ENCODE measurements at regions not wholly inside any gene's neighbourhood (a gene's known extent, or its start where the extent isn't known, plus 50 kb on each side); places are given as distances from the start of the nearest gene placed in this dataset.
"Not testable (repeated sequence)": the region's sequence is repeated elsewhere in the genome, so short reads cannot be mapped to it uniquely, and the experiment has no call there.

DNA sequence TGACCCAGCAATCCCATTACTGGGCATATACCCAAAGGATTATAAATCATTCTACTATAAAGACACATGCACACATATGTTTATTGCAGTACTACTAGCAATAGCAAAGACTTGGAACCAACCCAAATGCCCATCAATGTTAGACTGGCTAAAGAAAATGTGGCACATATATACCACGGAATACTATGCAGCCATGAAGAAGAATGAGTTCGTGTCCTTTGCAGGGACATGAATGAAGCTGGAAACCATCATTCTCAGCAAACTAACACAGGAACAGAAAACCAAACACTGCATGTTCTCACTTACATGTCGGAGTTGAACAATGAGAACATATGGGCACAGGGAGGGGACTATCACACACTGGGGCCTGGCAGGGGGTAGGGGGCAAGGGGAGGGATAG, 183.0 kb downstream of the HACE1 start:
- DNase-seq, result not testable (repeated sequence)

DNA sequence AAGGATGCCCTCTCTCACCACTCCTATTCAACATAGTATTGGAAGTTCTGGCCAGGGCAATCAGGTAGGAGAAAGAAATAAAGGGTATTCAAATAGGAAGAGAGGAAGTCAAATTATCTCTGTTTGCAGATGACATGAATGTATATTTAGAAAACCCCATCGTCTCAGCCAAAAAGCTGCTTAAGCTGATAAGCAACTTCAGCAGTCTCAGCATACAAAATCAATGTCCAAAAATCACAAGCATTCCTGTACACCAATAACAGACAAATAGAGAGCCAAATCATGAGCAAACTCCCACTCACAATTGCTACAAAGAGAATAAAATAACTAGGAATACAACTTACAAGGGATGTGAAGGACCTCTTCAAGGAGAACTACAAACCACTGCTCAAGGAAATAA, 184.6 kb downstream of the HACE1 start:
- not testable (repeated sequence) for DNase-seq

DNA sequence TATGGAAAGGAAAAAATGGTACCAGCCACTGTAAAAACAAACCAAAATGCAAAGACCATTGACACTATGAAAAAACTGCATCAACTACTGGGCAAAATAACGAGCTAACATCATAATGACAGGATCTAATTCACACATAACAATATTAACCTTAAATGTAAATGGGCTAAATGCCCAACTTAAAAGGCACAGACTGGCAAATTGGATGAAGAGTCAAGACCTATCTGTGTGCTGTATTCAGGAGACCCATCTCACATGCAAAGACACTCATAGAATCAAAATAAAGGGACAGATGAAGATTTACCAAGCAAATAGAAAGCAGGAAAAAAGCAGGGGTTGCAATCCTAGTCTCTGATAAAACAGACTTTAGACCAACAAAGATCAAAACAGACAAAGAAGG, 186.6 kb downstream of the HACE1 start:
- DNase-seq, result not testable (repeated sequence)

DNA sequence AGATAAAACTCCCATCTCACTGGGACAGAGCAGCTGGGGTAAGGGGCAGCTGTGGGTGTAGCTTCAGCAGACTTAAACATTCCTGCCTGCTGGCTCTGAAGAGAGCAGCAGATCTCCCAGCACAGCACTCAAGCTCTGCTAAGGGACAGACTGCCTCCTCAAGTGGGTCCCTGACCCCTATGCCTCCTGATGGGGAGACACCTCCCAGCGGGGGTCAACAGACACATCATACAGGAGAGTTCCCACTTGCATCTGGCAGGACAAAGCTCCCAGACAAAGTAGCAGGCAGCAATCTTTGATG, 188.2 kb downstream of the HACE1 start:
- not testable (repeated sequence) for DNase-seq

DNA sequence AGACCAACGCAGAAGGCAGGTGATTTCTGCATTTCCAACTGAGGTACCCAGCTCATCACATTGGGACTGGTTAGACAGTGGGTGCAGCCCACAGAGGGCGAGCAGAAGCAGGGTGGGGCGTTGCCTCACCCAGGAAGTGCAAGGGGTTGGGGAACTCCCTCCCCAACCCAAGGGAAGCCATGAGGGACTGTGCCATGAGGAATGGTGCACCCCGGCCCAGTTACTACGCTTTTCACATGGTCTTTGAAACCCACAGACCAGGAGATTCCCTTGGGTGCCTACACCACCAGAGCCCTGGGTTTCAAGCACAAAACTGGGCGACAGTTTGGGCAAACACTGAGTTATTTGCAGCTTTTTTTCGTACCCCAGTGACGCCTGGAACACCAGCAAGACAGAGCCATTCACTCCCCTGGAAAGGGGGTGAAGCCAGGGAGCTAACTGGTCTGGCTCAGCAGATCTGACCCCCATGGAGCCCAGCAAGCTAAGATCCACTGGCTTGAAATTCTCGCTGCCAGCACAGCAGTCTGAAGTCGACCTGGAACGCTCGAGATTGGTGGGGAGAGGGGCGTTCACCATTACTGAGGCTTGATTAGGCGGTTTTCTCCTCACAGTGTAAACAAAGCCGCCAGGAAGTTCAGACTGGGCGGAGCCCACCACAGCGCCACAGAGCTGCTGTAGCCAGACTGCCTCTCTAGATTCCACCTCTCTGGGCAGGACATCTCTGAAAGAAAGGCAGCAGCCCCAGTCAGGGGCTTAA, 188.7 kb downstream of the HACE1 start:
- DNase-seq, result not testable (repeated sequence)

DNA sequence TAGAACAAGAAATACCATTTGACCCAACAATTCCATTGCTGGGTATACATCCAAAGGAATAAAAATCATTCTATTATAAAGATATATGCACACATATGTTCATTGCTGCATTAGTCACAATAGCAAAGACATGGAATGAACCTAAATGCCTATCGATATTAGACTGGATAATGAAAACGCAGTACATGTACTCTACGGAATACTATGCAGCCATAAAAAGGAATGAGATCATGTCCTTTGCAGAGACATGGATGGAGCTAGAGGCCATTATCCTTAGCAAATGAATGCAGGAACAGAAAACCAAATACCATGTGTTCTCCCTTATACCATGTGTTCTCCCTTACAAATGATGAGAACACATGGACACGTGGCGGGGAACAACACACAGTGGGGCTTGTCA, 190.2 kb downstream of the HACE1 start:
- DNase-seq, result no peak

DNA sequence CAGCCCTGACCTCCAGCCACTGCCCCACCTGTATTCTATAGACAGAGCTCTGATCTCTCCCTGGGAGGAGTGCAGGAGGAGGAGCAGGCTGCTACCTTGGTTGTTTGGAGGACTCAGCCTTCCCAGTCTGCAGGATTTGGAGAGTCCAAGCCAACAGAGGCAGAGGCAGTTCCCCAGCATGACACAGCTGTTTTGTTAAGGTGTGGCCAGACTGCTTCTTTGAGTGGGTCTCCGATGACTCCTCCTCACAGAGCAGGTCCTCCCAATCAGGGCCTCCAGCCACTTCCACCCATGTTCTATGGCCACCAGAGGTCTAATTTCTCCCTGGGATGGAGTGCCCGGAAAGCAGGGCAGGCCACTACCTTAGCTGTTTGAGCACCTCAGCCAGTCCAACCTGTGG, 203.5 kb downstream of the HACE1 start:
- no peak for DNase-seq

DNA sequence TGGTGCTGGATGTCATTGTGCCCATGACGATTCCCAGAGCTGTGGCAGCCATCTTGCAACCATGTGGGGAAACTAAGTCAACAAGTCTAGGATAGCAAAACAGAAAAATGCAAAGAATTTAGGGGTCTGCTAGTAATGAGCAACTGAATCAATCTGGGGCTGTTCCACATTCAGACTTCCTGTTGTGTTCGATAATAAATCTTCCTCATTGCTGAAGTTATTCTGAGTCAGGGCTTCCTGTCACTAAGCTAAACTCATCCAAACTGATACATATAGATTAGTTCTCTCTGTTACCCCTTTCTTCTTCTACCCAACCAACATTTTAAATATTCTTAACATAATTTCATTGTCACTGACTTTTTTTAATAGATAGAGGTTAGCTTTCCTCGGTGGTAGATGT, 205.9 kb downstream of the HACE1 start:
- no peak for DNase-seq

DNA sequence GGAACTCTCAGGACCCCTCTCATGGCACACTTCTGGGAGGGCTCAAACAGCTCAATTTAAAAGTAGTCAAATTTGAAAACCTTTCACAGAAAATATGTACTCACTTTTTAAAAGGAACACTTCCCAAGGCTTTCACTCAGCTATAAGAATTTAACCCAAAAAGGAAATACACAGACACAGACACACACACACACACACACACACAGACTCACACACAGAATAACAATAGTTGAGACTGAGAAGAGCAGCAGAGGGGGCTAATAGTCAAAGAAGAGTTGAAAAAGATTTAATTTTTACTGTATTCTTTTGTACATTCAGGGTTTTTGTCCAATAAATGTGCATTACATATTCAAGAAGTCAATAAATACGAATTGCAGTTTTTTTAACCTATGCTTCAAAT, 211.4 kb downstream of the HACE1 start:
- no peak for DNase-seq

DNA sequence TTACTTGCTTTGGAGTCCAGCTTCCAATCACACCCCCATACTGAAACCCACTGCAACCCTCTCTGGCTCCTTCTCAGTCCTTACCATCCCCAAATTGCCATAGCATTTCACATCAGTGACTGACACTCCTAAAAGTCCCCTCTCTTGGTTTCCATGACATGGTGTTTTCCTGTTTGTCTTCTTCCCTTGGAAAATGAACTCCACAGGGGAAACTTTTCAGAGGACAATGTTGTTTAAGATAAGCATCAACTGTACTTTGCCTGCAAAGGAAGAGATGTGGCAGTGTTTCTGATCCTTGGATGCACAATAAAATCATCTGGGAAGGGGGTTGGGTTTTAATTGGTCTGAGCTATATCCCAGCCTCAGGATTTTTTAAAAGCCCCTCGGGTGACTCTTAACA, 214.9 kb downstream of the HACE1 start:
- no peak for DNase-seq

DNA sequence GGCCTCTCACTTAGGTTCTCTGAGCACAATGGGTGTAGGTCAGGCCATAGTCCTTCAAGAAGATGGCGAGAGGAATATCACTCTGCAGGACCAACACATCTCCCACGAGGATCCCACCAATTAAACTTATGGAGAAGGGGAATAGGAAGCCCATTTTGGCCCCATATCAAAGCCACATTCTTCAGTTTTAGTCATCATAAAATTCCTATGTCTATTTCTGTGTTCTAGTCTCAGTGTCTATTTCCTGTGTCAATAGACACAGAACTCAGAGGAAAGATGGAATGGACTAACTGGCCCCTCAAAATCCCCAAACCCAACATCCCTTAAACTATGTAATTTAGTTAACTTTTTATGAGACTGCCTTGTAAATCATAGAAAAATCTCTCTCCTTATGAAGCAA, 216.8 kb downstream of the HACE1 start:
- DNase-seq, result no peak

DNA sequence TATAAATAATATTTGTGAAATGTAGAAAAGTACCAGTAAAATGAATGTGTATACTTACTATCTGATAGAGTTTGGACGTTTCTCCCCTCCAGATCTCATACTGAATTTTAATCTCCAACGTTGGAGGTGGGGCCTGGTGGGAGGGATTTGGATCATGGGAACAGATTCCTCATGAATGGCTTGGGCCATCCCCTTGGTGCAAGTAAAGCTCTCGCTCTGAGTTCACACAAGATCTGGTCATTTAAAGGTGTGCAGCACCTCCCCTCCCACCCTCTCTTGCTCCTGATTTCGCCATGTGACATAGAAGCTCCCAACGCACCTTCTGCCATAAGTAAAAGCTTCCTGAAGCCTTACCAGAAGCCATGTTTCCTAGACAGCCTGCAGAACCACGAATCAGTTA, 219.0 kb downstream of the HACE1 start:
- no peak for DNase-seq

DNA sequence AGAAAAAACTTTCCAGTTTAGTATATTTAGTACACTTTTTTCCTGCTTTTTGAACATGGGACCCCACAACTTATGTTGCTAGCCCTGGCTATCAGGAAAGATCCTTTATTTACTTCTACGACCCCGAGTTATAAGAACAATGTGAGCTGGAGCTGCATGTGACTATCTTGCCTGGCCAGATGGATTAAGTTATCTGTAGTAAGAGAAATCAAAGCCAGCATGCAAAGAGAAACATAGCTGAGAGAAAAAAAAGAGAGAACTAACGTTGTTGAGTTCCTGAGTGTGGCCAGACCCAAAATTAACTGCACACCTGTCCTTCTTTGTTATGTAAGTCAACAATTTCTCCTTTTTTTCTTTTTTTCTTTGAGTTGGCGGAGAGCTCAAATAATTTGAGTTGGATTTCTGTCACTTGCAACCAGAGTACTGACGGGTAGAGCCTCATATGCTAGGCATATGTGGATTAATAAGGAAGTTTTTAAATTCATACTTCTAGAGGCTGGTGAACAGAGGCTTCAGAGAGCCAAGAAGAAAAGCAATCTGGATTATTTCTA, 219.5 kb downstream of the HACE1 start:
- no peak for DNase-seq

DNA sequence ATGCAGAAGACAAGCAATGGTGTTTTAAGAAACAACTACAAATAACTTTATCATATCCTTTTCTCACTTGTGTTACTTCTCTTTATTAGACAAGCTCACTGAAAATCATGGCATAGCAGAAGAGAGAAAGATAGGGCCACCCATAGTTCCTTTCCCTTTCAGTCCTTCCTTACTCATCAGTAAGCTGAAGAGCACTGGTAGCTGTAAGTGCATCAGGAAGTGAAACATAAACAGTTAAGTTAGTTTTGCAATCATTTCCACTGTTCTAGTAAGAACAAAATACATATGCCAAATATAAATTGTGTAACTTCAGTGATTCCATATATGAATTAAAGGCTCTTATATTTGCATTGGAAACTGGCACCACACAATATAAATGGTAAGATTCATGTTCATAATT, 220.1 kb downstream of the HACE1 start:
- DNase-seq, result no peak

DNA sequence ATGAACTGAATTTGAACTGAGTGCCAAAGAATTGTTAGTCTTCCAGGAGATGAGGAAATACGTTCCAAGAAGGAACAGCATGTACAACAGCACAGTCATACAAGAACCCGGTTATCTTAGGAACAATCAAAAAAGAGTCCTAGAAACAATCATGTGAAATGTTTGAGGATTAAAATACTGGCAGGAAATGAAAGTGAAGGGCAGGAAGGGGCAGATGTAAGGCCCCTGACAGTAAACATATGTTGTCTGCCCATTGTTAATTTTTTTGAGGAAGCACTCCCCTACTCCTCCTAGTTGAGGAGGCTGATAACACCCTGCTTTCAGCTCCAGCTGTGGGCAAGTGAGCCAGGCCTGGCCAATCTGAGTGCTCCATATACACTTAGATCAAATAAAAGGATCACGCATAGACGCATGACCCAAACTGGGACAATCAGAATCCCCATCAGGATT, 220.9 kb downstream of the HACE1 start:
- no peak for DNase-seq

DNA sequence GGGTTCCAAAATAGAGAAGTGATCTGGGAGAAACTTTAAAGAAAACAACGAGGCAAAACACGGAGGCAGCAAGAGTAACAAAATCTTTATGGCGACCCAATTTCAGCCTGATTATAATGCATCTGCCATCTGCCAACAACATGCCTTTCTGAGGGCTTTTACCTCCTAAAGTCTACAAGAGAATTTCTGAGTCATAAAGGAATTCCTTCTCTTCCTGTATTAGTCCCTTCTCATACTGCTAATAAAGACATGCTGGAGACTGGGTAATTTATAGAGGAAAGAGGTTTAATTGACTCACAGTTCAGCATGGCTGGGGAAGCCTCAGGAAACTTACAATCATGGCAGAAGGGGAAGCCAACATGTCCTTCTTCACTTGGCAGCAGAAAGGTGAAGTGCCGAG, 226.6 kb downstream of the HACE1 start:
- DNase-seq, result no peak

DNA sequence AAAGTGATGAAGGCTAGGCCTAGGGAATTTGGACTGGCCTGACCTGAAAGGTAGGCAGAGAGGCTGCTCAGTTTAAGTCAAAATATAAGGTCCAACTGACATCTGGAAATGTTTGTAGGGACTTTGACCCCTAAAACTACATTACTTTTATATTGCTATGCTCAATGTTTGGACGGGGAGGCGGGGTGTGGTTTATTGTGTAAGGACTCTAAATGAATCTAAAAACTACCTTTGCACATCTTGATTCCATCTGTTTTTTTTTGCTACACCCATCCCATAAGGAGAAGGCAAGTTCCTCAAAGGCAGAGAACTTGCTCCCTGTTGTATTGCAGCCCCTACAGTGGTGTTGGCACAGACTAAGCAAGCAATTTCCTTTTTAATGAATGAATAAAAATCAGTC, 227.1 kb downstream of the HACE1 start:
- no peak for DNase-seq

DNA sequence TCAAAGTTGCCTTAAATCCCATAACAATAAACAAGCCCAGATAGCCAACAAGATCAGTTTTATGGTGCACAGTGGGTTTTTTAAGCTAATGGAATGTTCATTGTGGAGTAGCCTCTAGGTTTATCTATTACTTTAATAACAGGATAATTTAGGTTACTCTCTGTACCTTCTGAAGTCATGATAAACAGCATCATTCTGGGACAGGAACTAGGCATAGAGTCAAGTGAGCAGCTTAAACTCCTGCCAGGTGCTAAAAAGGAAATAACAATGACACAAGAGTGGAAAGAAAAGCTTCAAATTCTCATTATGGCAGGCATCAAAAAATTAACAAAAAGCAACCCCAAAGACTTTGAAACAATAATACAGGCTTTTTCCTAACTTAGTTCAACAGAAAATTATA, 228.8 kb downstream of the HACE1 start:
- no peak for DNase-seq

DNA sequence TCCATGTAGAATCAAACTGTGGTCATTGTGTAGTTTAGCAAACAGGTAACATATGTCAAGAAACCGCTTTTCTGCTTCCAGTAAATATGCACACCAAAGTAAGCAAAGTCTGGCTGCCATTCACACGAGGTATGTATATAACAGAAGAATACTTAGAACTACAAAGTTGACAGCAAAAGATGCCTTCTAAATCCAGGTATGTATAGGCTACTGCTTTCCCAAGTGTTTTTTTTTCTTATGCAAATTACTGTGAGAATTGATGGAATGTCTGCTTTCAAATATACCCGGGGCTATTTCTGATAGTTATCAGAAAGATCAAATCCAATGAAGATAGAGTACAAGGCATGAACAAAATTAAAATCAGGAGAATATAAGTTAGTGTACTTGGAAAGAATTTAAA, 229.2 kb downstream of the HACE1 start:
- no peak for DNase-seq

DNA sequence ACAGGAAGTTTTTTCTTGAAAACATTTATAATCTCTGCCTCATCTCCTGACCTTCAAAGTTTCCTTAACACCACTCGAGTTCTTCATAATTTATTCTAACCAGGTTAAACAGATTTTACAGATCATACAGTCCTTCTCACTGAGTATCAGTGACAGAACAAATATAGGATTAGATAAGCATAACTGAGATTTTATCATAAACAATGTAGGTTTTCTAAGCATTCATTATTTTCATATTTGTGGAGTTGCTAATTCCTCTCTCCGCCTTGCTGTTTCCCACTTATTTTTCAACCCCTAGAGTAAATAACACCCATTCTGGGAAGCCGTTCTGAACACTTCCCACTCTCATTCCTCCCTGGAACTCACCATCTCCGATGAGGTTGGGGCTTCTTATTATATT, 229.9 kb downstream of the HACE1 start:
- no peak for DNase-seq

DNA sequence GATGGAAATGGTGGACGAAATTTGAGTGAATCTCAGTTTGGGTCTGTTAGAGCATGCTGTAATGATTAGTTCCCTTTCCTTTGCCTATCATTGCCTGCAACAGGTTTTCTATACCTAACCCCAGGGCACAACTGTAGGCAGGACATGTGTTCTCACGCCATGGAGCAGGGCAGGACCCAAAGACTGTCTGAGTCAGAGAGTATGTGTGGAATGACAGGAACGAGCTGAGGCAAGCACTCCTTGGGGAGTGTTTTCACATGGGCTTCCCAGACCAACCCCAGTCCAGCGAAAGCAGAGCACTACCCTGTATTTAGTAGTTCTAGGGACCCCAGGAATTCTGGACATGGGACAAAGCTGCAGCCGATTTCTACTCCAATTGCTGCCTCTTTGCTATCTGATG, 234.2 kb downstream of the HACE1 start:
- no peak for DNase-seq

DNA sequence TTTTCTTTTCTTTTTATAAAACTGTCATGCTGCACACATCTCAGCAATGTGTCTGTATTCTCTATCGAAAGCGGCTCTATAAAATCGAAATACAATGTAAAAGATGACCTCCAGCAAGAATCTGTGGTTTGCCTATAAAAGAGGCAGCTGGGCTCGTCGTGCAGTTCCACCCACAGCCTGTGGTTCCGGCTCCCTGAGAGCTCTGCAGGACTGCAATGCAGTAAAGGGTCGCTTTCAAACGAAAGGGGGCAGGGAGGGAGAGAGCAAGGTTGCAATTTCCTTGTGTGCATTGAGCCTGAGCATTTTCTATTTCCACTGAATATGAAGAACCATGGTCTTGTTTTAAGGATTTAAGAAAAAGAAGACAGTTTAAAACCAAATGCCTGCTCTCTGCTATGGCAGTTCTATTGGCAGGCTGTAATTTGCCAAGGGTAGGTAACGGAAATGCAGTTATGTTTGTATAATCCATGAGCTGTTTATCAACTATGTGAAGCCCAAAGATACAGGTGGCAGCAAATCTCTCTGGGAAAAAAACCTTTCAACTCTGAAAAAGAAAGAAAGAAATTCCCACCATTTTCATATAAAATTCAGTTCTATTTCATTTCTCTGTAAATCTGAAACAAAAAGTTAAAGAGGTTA, 236.5 kb downstream of the HACE1 start:
- DNase-seq, result no peak

DNA sequence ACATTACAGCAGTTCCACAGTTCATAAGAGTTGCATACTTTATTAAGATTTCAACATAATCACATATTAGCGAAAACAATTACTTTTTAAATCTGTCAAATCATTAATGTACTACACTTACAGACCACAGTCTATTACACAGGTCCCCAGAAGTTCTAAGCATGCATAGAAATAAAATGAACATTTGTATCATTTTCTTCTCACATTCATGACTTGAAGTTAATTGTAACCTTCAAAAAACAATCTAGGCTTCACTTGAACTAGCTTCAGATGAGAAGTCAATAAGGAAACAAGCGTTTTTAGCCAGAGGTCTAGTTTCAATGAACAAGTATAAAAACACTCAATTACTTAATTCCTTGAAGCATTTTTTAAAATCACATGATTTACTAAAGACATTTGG, 238.3 kb downstream of the HACE1 start:
- no peak for DNase-seq

DNA sequence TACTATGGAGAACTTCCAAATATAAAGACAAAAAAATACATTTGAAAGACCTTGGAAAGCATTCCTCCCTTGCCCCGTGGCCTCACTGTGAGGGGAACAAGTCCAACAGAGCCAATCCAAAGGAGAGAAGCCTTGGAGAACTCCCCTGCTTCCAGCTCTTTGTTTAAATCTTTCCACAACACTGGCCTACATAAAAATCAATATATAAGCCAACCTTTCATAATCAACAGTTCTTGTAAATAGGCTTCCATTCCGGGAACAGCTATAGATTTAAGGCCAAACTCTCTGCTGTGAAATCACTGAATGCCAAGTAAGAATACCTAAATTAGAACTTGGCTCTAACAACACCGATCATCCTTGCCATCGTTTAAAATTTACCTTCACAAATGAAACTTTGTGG, 242.1 kb downstream of the HACE1 start:
- no peak for DNase-seq

DNA sequence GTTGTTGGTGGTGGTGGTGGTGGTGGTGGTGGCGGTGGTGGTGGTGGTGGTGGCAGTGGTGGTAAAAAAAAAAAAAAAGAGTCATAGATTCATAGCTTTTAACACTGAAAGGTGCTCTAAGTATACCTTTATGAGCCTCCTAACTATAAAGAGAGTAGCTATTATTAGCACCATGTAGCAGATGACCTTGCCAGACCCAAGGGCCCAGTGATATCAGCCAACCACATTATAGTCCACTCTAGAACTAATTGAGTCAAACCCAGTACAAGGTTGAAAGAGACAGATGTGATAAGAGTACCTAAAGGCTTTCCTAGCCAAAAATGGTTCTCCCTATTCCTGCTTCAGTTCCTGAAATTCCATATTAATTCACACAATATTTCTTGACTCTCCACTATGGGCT, 245.3 kb downstream of the HACE1 start:
- DNase-seq, result no peak

Measured in stimulated activated CD4-positive, alpha-beta T cell treated with anti-CD3 and anti-CD28 coated beads, Interleukin-15, amount 100 ng/mL, for 24 hours (primary cell).